Astrocyte (in vitro differentiated cells and primary cell): ENCODE measurements at regions not wholly inside any gene's neighbourhood (a gene's known extent, or its start where the extent isn't known, plus 50 kb on each side); places are given as distances from the start of the nearest gene placed in this dataset.

Source experiments
- EZH2 ChIP-seq: IDR thresholded peaks from 2 replicates; pipeline ENCODE4 v1.6.1; 2012; ENCODE audit warnings: mild to moderate bottlenecking, low read length, inconsistent platforms; ENCODE audit not compliant: insufficient read depth
- TF ChIP-seq, protein P1 (sequence below): IDR thresholded peaks from 2 replicates; pipeline ENCODE4 v1.5.1; 2011; ENCODE audit warnings: low read depth, mild to moderate bottlenecking, inconsistent platforms, low read length, moderate library complexity; ENCODE audit not compliant: insufficient read depth

GRCh38 chr3:177715980-177716379, 518.7 kb upstream of the TBL1XR1 start:
- TF ChIP-seq, protein P1, sequence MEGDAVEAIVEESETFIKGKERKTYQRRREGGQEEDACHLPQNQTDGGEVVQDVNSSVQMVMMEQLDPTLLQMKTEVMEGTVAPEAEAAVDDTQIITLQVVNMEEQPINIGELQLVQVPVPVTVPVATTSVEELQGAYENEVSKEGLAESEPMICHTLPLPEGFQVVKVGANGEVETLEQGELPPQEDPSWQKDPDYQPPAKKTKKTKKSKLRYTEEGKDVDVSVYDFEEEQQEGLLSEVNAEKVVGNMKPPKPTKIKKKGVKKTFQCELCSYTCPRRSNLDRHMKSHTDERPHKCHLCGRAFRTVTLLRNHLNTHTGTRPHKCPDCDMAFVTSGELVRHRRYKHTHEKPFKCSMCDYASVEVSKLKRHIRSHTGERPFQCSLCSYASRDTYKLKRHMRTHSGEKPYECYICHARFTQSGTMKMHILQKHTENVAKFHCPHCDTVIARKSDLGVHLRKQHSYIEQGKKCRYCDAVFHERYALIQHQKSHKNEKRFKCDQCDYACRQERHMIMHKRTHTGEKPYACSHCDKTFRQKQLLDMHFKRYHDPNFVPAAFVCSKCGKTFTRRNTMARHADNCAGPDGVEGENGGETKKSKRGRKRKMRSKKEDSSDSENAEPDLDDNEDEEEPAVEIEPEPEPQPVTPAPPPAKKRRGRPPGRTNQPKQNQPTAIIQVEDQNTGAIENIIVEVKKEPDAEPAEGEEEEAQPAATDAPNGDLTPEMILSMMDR, result no peak
- no peak for TF ChIP-seq EZH2
